Epithelial cell of proximal tubule (primary cell): ENCODE measurements at regions not wholly inside any gene's neighbourhood (a gene's known extent, or its start where the extent isn't known, plus 50 kb on each side); places are given as distances from the start of the nearest gene placed in this dataset.

Experiments
- DNase-seq: peaks from one replicate; pipeline ENCODE4 v3.0.0-alpha.2; 2011; ENCODE audit warnings: low read depth
- H3K4me3 ChIP-seq: 2 replicates; pipeline ENCODE4 v1.5.1; 2011; ENCODE audit warnings: low read depth, mild to moderate bottlenecking, low read length
- CTCF ChIP-seq: conservative IDR thresholded peaks from 2 replicates; pipeline ENCODE4 v1.5.1; 2012; ENCODE audit warnings: low read depth, mild to moderate bottlenecking, low read length

DNA sequence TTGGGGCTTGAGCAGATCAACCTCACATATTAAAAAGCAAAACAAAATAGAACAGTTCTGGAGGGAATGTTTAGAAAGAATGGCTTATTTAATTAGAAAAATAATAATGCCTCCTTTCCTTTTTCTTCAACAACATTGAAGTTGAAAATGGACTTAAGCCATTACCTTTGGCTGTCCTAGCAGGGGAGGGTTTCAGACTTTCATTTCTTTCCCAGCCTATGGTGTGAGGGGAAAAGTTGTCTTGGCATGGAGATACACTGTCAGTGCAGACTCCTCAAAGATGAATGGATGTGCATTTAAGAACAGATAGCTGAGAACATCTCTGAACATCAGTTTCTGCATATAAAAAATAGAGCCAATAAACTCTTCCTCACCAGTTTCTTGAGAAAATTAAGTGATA, 169.5 kb downstream of the PAX1 start:
- DNase-seq: no peak
- no peak for TF ChIP-seq CTCF
- H3K4me3 ChIP-seq: no peak overlapping the region

DNA sequence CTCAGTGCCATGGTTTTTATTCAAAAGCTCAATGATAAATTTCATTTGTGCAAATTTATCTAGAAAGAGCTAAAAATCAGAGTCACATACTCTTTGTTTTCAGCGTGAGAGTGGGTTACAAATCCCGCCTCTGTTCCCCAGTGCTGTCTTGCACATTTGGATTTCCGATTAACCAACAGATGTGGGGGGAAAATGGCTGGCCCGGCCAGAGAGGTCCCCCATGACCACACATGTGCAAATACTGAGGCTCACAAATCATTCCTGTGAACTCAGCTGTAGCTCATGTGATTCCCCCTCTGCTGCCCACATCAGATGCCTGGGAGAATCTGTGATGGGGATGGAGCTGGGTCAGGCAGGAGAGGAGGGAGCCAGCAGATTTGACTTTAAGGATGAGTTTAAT, 168.7 kb downstream of the PAX1 start:
- TF ChIP-seq CTCF: no peak
- no peak for DNase-seq
- H3K4me3 ChIP-seq: no peak overlapping the region

GRCh38 chr20:21873291-21873690, 167.8 kb downstream of the PAX1 start:
- no peak overlapping the region for H3K4me3 ChIP-seq
- no peak for DNase-seq
- TF ChIP-seq CTCF: no peak

GRCh38 chr20:21867811-21868210, 162.3 kb downstream of the PAX1 start:
- H3K4me3 ChIP-seq: no peak overlapping the region
- no peak for TF ChIP-seq CTCF
- DNase-seq: no peak

DNA sequence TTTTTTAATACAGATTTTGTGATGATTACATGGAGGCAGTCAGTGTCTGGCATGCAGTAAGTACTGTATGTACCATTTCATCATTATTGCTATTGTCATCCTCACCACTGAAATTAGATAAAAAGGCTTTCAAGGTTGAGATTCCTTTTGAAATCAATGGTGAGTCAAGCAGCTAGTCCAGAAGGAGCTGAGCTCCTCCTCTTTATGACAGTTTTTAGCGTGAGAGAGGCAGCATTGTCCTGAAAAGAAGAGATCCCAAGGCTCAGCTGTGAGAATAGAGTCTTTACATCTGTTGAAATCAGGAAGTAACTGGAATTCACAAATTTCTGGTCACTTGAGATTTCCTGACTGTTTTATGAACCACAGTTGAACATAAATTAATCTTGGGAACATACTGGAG, 161.9 kb downstream of the PAX1 start:
- H3K4me3 ChIP-seq: no peak overlapping the region
- no peak for DNase-seq
- no peak for TF ChIP-seq CTCF

- H3K4me3 ChIP-seq: no peak overlapping the region
- no peak for DNase-seq
- TF ChIP-seq CTCF: no peak
These were observed 157.5 kb downstream of the PAX1 start for GRCh38 chr20:21862956-21863355.

- TF ChIP-seq CTCF: no peak
- H3K4me3 ChIP-seq: no peak overlapping the region
- DNase-seq: no peak
These were observed 156.9 kb downstream of the PAX1 start for GRCh38 chr20:21862259-21862946.
